Mammary epithelial cell (primary cell): ENCODE measurements at regions not wholly inside any gene's neighbourhood (a gene's known extent, or its start where the extent isn't known, plus 50 kb on each side); places are given as distances from the start of the nearest gene placed in this dataset.

Experiments
- EZH2 ChIP-seq: IDR thresholded peaks from 2 replicates; pipeline ENCODE4 v1.6.1; 2012; ENCODE audit warnings: low read length, inconsistent platforms, borderline replicate concordance
- TF ChIP-seq, protein P1 (sequence below), 2 donors: IDR thresholded peaks in 1 of 2; conservative IDR thresholded peaks in 1 of 2; 2 replicates each; pipeline ENCODE4 v1.5.1; 2011 to 2012; ENCODE audit warnings: inconsistent platforms in 2 of 2, low read length in 2 of 2, mild to moderate bottlenecking in 2 of 2, control low read depth in 1 of 2, low read depth in 1 of 2; ENCODE audit not compliant: insufficient read depth in 1 of 2; ENCODE audit errors: extremely low read depth in 1 of 2

DNA sequence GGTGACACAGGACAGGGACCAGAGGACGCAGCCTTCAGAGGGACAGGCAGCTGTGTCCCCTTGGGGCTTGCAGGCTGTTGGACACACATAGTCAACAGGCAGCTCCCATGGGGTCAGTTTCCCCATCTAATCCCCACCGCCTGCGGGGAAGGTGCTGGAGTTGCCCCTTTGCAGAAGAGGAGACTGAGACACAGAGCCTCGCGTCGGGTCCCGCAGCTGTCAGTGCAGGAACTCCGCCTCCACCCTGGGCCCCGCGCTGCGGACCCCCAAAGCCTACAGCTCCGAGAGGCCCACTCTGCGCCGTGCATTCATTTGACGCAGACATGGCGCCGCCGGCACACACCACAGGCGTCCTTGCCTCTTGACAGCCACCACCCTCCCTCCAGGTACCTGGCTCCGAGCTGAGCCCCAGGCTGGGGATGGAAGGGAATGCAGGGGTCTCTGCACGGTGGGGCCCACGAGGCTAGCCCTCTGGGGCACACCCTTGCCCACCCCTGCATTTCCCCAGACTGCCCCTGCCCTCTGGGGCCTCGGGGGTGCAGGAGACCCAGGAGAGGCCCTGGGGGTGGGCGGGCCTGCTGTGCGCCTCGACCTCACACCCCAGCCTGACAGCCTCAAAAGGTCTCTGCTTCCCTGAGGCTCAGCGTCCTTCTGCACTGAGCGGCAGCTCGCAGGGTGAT is 88.5 kb upstream of the ACTRT2 start:
- TF ChIP-seq, protein P1, sequence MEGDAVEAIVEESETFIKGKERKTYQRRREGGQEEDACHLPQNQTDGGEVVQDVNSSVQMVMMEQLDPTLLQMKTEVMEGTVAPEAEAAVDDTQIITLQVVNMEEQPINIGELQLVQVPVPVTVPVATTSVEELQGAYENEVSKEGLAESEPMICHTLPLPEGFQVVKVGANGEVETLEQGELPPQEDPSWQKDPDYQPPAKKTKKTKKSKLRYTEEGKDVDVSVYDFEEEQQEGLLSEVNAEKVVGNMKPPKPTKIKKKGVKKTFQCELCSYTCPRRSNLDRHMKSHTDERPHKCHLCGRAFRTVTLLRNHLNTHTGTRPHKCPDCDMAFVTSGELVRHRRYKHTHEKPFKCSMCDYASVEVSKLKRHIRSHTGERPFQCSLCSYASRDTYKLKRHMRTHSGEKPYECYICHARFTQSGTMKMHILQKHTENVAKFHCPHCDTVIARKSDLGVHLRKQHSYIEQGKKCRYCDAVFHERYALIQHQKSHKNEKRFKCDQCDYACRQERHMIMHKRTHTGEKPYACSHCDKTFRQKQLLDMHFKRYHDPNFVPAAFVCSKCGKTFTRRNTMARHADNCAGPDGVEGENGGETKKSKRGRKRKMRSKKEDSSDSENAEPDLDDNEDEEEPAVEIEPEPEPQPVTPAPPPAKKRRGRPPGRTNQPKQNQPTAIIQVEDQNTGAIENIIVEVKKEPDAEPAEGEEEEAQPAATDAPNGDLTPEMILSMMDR (conservative IDR thresholded peaks at IDR 0.05 in 1 of 2, IDR thresholded peaks at IDR 0.05 in 1 of 2; ENCODE audit: extremely low read depth in 1 of 2, insufficient read depth in 1 of 2, low read depth in 1 of 2, low read length in 2 of 2), result no peak
- no peak for TF ChIP-seq EZH2
